Endothelial cell of umbilical vein (primary cell): ENCODE measurements at regions not wholly inside any gene's neighbourhood (a gene's known extent, or its start where the extent isn't known, plus 50 kb on each side); places are given as distances from the start of the nearest gene placed in this dataset.

ENCODE experiments used
- BruUV-seq: library from RNA; stranded (reverse); fragments of 400-500 nt; replicated peaks from 2 replicates; lab custom pipeline; 2021; lab: Mats Ljungman, UMichigan
- CTCF ChIA-PET: fragments of 300-600, 350-600 bp; sonication (Branson Sonifier 250); formaldehyde crosslinking; loops from one replicate; lab custom pipeline; 2021; ENCODE audit warnings: antibody characterized with exemption, inconsistent platforms; lab: Charles Lee
- POLR2A ChIA-PET: fragments of 300-600, 350-600 bp; sonication (Branson Sonifier 250); formaldehyde crosslinking; loops from one replicate; lab custom pipeline; 2021; ENCODE audit warnings: antibody characterized with exemption, inconsistent platforms; lab: Charles Lee
- DNase-seq: peaks from one replicate; pipeline ENCODE4 v3.0.0-alpha.2; 2011; ENCODE audit warnings: low read depth, low spot score
- FAIRE-seq: peaks from 2 replicates; lab custom pipeline; 2011; peaks lifted over from hg19 to GRCh38; lab: Jason Lieb, UNC
- H2AFZ ChIP-seq: 2 replicates; pipeline ENCODE4 v1.6.0; 2012; ENCODE audit warnings: low read depth, low read length, control low read depth, inconsistent platforms
- H3K27ac ChIP-seq: 2 replicates; pipeline ENCODE4 v1.5.1; 2011; ENCODE audit warnings: low read depth, mild to moderate bottlenecking, control low read depth, low read length, moderate library complexity; ENCODE audit not compliant: insufficient read depth
- H3K27me3 ChIP-seq, 2 experiments: 2 replicates each; pipeline versions ENCODE4 v1.6.0 to v1.6.1; 2011; ENCODE audit warnings: low read length in 2 of 2, mixed read lengths in 1 of 2; ENCODE audit not compliant: control insufficient read depth in 2 of 2, insufficient read depth in 2 of 2
- H3K36me3 ChIP-seq, 2 experiments: 2 replicates in 1 of 2; 3 replicates in 1 of 2; pipeline ENCODE4 v1.5.1; 2011; ENCODE audit warnings: low read length in 2 of 2, mild to moderate bottlenecking in 1 of 2, moderate library complexity in 1 of 2; ENCODE audit not compliant: control insufficient read depth in 2 of 2, insufficient read depth in 2 of 2; ENCODE audit errors: extremely low read depth in 1 of 2
- H3K4me1 ChIP-seq: 3 replicates; pipeline ENCODE4 v1.5.1; 2011; ENCODE audit warnings: mild to moderate bottlenecking, low read length; ENCODE audit not compliant: control insufficient read depth, insufficient read depth; ENCODE audit errors: extremely low read depth
- H3K4me2 ChIP-seq: 2 replicates; pipeline ENCODE4 v1.6.1; 2011; ENCODE audit warnings: low read length, control low read depth, mixed read lengths; ENCODE audit not compliant: insufficient read depth
- H3K4me3 ChIP-seq, 3 experiments: fragments of 200-600 bp in 1 of 3; sonication (generic), shearing (Covaris generic) in 1 of 3; replicated peaks in 1 of 3; 2 replicates each; pipeline ENCODE4 v1.5.1; 2011 to 2016; ENCODE audit warnings: control low read depth in 3 of 3, low read length in 3 of 3, mild to moderate bottlenecking in 2 of 3, inconsistent platforms in 1 of 3, low read depth in 1 of 3, moderate library complexity in 1 of 3; ENCODE audit not compliant: insufficient read depth in 1 of 3
- H3K79me2 ChIP-seq: 2 replicates; pipeline ENCODE4 v1.6.0; 2012; ENCODE audit warnings: low read length, inconsistent platforms; ENCODE audit not compliant: control insufficient read depth, insufficient read depth
- H3K9ac ChIP-seq: replicated peaks from 2 replicates; pipeline ENCODE3; 2011; ENCODE audit warnings: low read length, control low read depth; ENCODE audit not compliant: insufficient read depth; ENCODE audit errors: extremely low read depth
- H3K9me1 ChIP-seq: replicated peaks from 3 replicates; pipeline ENCODE4 v1.6.0; 2011; ENCODE audit warnings: mild to moderate bottlenecking, low read length; ENCODE audit not compliant: control insufficient read depth, insufficient read depth; ENCODE audit errors: extremely low read depth
- H3K9me3 ChIP-seq: replicated peaks from 2 replicates; pipeline ENCODE4 v1.5.1; 2012; ENCODE audit warnings: low read length, inconsistent platforms; ENCODE audit not compliant: control insufficient read depth, insufficient read depth
- H4K20me1 ChIP-seq: replicated peaks from 2 replicates; pipeline ENCODE3; 2011; ENCODE audit warnings: mild to moderate bottlenecking, low read length; ENCODE audit not compliant: control insufficient read depth, insufficient read depth; ENCODE audit errors: extremely low read depth
- EZH2 ChIP-seq: IDR thresholded peaks from 2 replicates; pipeline ENCODE4 v1.6.1; 2012; ENCODE audit warnings: borderline replicate concordance, low read depth, mild to moderate bottlenecking, moderate library complexity, low read length, inconsistent platforms; ENCODE audit not compliant: severe bottlenecking
- FOS ChIP-seq: IDR thresholded peaks from 2 replicates; pipeline ENCODE4 v1.6.1; 2011; ENCODE audit warnings: mild to moderate bottlenecking, low read length, moderate library complexity, borderline replicate concordance; ENCODE audit not compliant: insufficient read depth
- GATA2 ChIP-seq: IDR thresholded peaks from 2 replicates; pipeline ENCODE4 v1.7.0; 2011; ENCODE audit warnings: low read depth, mild to moderate bottlenecking, moderate library complexity, mixed read lengths, low read length; ENCODE audit not compliant: insufficient read length, insufficient read depth
- JUN ChIP-seq: IDR thresholded peaks from 2 replicates; pipeline ENCODE4 v1.6.1; 2011; ENCODE audit warnings: borderline replicate concordance, low read depth; ENCODE audit not compliant: insufficient read length, insufficient read depth
- MYC ChIP-seq: IDR thresholded peaks from one replicate; pipeline ENCODE4 v1.6.1; 2011; ENCODE audit warnings: mild to moderate bottlenecking, low read depth, low read length
- POLR2A ChIP-seq: IDR thresholded peaks from 2 replicates; pipeline ENCODE4 v1.6.1; 2012; ENCODE audit warnings: low read depth, mild to moderate bottlenecking, control low read depth, low read length
- POLR2AphosphoS5 ChIP-seq: IDR thresholded peaks from 2 replicates; pipeline ENCODE4 v1.6.1; 2012; ENCODE audit warnings: low read depth, mild to moderate bottlenecking, control low read depth, low read length, moderate library complexity; ENCODE audit not compliant: insufficient read depth
- dilution Hi-C: fragments of 300-500 bp; cut with MboI; formaldehyde crosslinking; loops from one replicate; pipeline ENCODE4 v1.15.0; 2019; ENCODE audit warnings: low sequenced_read_pairs; ENCODE audit not compliant: extremely low pct_ligation_motif_present
- intact Hi-C: fragments of 100-400 bp; cut with micrococcal nuclease; formaldehyde crosslinking; loops from one replicate; pipeline ENCODE4 v1.10.0; 2022
- TF ChIP-seq, protein P1 (sequence below): IDR thresholded peaks from 2 replicates; pipeline ENCODE4 v1.6.1; 2011; ENCODE audit not compliant: insufficient read depth, insufficient read length
- TF ChIP-seq, protein P2 (sequence below), 2 donors: IDR thresholded peaks; 1 replicate in 1 of 2; 2 replicates in 1 of 2; pipeline ENCODE4 v1.5.1; 2011; ENCODE audit warnings: low read length in 2 of 2, mild to moderate bottlenecking in 2 of 2, moderate library complexity in 2 of 2, control low read depth in 1 of 2, inconsistent platforms in 1 of 2, low read depth in 1 of 2; ENCODE audit not compliant: insufficient read depth in 1 of 2; ENCODE audit errors: extremely low read depth in 1 of 2

DNA sequence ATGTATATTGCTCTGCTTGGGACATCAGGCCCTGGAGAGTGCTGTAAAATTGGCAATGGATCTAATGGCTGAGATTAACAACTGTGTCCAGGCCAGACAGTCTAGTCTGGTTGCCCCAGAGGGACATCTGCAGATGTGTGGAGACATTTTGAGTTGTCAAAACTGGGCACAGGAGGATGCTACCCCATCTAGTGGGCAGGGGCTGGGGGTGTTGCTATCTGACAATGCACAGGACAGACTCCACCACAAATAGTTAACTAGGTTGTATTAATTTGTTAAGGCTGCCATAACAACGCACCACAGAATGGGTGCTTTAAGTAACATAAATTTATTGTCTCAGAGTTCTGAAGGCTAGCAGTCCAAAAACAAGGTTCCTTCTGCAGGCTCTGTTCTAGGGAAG lies 302.5 kb upstream of the AMIGO2 start:
- CTCF ChIA-PET, result interaction anchor here (1.1 kb wide), 1 partner anchor 15 kb away, joined by 4 read pairs; no protein-coding TSS in a partner anchor
- Histone ChIP-seq H3K4me1 (peaks cover 35% of the 10 kb centered on the region), H3K79me2 (no peaks in the 10 kb centered on the region), H3K9ac (no peak overlapping the region), H2AFZ (no peak overlapping the region), H3K4me3 (no peak overlapping the region), H3K9me3 (no peaks in the 10 kb centered on the region), H4K20me1 (no peaks in the 10 kb centered on the region), H3K27me3 (no peaks in the 10 kb centered on the region), H3K9me1 (no peaks in the 10 kb centered on the region), H3K4me2 (no peak overlapping the region), H3K36me3 (no peaks in the 10 kb centered on the region), H3K27ac (no peak overlapping the region)
- TF ChIP-seq, protein P1, sequence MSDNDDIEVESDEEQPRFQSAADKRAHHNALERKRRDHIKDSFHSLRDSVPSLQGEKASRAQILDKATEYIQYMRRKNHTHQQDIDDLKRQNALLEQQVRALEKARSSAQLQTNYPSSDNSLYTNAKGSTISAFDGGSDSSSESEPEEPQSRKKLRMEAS, result no peak
- no peak for TF ChIP-seq POLR2AphosphoS5
- no peak for TF ChIP-seq JUN
- no peak for TF ChIP-seq POLR2A
- TF ChIP-seq GATA2, result no peak
- no peak for TF ChIP-seq FOS
- TF ChIP-seq MYC, result no peak
- TF ChIP-seq, protein P2, sequence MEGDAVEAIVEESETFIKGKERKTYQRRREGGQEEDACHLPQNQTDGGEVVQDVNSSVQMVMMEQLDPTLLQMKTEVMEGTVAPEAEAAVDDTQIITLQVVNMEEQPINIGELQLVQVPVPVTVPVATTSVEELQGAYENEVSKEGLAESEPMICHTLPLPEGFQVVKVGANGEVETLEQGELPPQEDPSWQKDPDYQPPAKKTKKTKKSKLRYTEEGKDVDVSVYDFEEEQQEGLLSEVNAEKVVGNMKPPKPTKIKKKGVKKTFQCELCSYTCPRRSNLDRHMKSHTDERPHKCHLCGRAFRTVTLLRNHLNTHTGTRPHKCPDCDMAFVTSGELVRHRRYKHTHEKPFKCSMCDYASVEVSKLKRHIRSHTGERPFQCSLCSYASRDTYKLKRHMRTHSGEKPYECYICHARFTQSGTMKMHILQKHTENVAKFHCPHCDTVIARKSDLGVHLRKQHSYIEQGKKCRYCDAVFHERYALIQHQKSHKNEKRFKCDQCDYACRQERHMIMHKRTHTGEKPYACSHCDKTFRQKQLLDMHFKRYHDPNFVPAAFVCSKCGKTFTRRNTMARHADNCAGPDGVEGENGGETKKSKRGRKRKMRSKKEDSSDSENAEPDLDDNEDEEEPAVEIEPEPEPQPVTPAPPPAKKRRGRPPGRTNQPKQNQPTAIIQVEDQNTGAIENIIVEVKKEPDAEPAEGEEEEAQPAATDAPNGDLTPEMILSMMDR (IDR thresholded peaks at IDR 0.05; ENCODE audit: extremely low read depth in 1 of 2, insufficient read depth in 1 of 2, low read depth in 1 of 2, low read length in 2 of 2), result no peak
- no peak for TF ChIP-seq EZH2
- intact Hi-C loops, result no loop called here
- POLR2A ChIA-PET, result no interaction called here
- no TSS peak for BruUV-seq
- dilution Hi-C loops, result no loop called here
- FAIRE-seq, result no peak
- DNase-seq, result no peak
